Fibroblast of mammary gland (primary cell): ENCODE measurements at regions not wholly inside any gene's neighbourhood (a gene's known extent, or its start where the extent isn't known, plus 50 kb on each side); places are given as distances from the start of the nearest gene placed in this dataset.

Source experiments
- DNase-seq: peaks from one replicate; pipeline ENCODE4 v3.0.0-alpha.2; 2010; ENCODE audit warnings: low read depth
- H3K4me3 ChIP-seq: 2 replicates; pipeline ENCODE4 v1.5.1; 2011; ENCODE audit warnings: low read depth, mild to moderate bottlenecking, low read length, moderate library complexity; ENCODE audit not compliant: control insufficient read depth
- CTCF ChIP-seq: conservative IDR thresholded peaks from 2 replicates; pipeline ENCODE4 v1.5.1; 2011; ENCODE audit warnings: low read depth, low read length, inconsistent platforms; ENCODE audit not compliant: control insufficient read depth, insufficient read depth

GRCh38 chr13:90070362-90070761 lies 1277.1 kb upstream of the MIR17HG start:
- TF ChIP-seq CTCF, result no peak
- no peak overlapping the region for H3K4me3 ChIP-seq
- no peak for DNase-seq

- no peak for DNase-seq
Observed at GRCh38 chr13:90070837-90071525, 1276.5 kb upstream of the MIR17HG start.

GRCh38 chr13:90084684-90085290 lies 1262.7 kb upstream of the MIR17HG start:
- peak; percentile 27 for DNase-seq
- no peak for TF ChIP-seq CTCF

More at GRCh38 chr13:90070837-90071525, 1276.5 kb upstream of the MIR17HG start:
- TF ChIP-seq CTCF, result no peak
- H3K4me3 ChIP-seq, result no peak overlapping the region

GRCh38 chr13:90089051-90089450 lies 1258.4 kb upstream of the MIR17HG start:
- no peak overlapping the region for H3K4me3 ChIP-seq

More at GRCh38 chr13:90084684-90085290, 1262.7 kb upstream of the MIR17HG start:
- H3K4me3 ChIP-seq, result no peak overlapping the region

GRCh38 chr13:90091611-90092010 lies 1255.9 kb upstream of the MIR17HG start:
- no peak for DNase-seq
- H3K4me3 ChIP-seq, result no peak overlapping the region
- TF ChIP-seq CTCF, result no peak

More at GRCh38 chr13:90089051-90089450, 1258.4 kb upstream of the MIR17HG start:
- TF ChIP-seq CTCF, result no peak
- DNase-seq, result no peak

GRCh38 chr13:90094357-90094756 lies 1253.1 kb upstream of the MIR17HG start:
- no peak for TF ChIP-seq CTCF
- no peak overlapping the region for H3K4me3 ChIP-seq

More at GRCh38 chr13:90094357-90094756, 1253.1 kb upstream of the MIR17HG start:
- no peak for DNase-seq
